WTC11 (cell line): ENCODE measurements at regions not wholly inside any gene's neighbourhood (a gene's known extent, or its start where the extent isn't known, plus 50 kb on each side); places are given as distances from the start of the nearest gene placed in this dataset.

Experiments
- ATAC-seq: fragments of 200-7000 bp; cut with Tn5 transposase; 2 replicates; pipeline ENCODE4 v1.10.0; 2021; ENCODE audit warnings: mild to moderate bottlenecking, moderate library complexity
- CTCF ChIA-PET: fragments of 300-600 bp; sonication (Branson Sonifier 250); formaldehyde crosslinking; loops from one replicate; lab custom pipeline; 2021; ENCODE audit warnings: antibody characterized with exemption; lab: Charles Lee
- POLR2A ChIA-PET: fragments of 350-600 bp; sonication (Branson Sonifier 250); formaldehyde crosslinking; loops from one replicate; lab custom pipeline; 2021; ENCODE audit warnings: antibody characterized with exemption; lab: Charles Lee
- DNase-seq: peaks from one replicate; pipeline ENCODE4 v3.0.0; 2021; ENCODE audit warnings: low spot score
- H3K27ac Mint-ChIP-seq: 2 replicates; pipeline ENCODE4 v1.8.0; 2021; ENCODE audit warnings: mixed read lengths
- H3K27me3 Mint-ChIP-seq: 2 replicates; pipeline ENCODE4 v1.8.0; 2021; ENCODE audit warnings: low read depth, mild to moderate bottlenecking, moderate library complexity, mixed read lengths
- H3K36me3 Mint-ChIP-seq: 2 replicates; pipeline ENCODE4 v1.8.0; 2021; ENCODE audit warnings: mixed read lengths
- H3K4me1 Mint-ChIP-seq: 2 replicates; pipeline ENCODE4 v1.8.0; 2022; ENCODE audit warnings: mixed read lengths
- H3K4me3 Mint-ChIP-seq: 2 replicates; pipeline ENCODE4 v1.8.0; 2021; ENCODE audit warnings: mild to moderate bottlenecking, moderate library complexity, mixed read lengths
- H3K9me3 Mint-ChIP-seq: 2 replicates; pipeline ENCODE4 v1.8.0; 2021; ENCODE audit warnings: mixed read lengths
- E2F5 ChIP-seq: sonication (generic); formaldehyde crosslinking; IDR thresholded peaks from 2 replicates; pipeline ENCODE4 v1.8.1; 2022; ENCODE audit warnings: mild to moderate bottlenecking, moderate library complexity, missing genetic modification reagents
- ELF4 ChIP-seq: sonication (generic); formaldehyde crosslinking; IDR thresholded peaks from 2 replicates; pipeline ENCODE4 v1.8.1; 2022; ENCODE audit warnings: low read depth, mild to moderate bottlenecking, moderate library complexity, missing genetic modification reagents
- ERG ChIP-seq: fragments of 250-450 bp; sonication (Bioruptor Pico); IDR thresholded peaks from 2 replicates; pipeline ENCODE4 v1.8.0; 2021; ENCODE audit warnings: mild to moderate bottlenecking
- ETV6 ChIP-seq: sonication (generic); formaldehyde crosslinking; IDR thresholded peaks from 2 replicates; pipeline ENCODE4 v1.8.1; 2022; ENCODE audit warnings: mild to moderate bottlenecking, missing genetic modification reagents
- FOXJ3 ChIP-seq: sonication (generic); formaldehyde crosslinking; IDR thresholded peaks from 2 replicates; pipeline ENCODE4 v1.9.0; 2021; ENCODE audit warnings: missing genetic modification reagents, mild to moderate bottlenecking, borderline replicate concordance
- JAZF1 ChIP-seq: fragments of 250-450 bp; sonication (Bioruptor Pico); IDR thresholded peaks from 2 replicates; pipeline ENCODE4 v1.9.0; 2021; ENCODE audit warnings: moderate library complexity, mild to moderate bottlenecking, inconsistent platforms
- KAT7 ChIP-seq: sonication (generic); formaldehyde crosslinking; IDR thresholded peaks from 2 replicates; pipeline ENCODE4 v1.8.1; 2023; ENCODE audit warnings: missing genetic modification reagents, mild to moderate bottlenecking, borderline replicate concordance
- NFATC4 ChIP-seq: fragments of 250-450 bp; sonication (Bioruptor Pico); IDR thresholded peaks from 2 replicates; pipeline ENCODE4 v1.9.0; 2021; ENCODE audit warnings: mild to moderate bottlenecking
- NFYB ChIP-seq: sonication (generic); formaldehyde crosslinking; conservative IDR thresholded peaks from 2 replicates; pipeline ENCODE4 v1.8.0; 2022; ENCODE audit warnings: low read depth, missing genetic modification reagents
- NR2C2 ChIP-seq: sonication (generic); formaldehyde crosslinking; IDR thresholded peaks from 2 replicates; pipeline ENCODE4 v1.8.0; 2022; ENCODE audit warnings: mild to moderate bottlenecking, missing genetic modification reagents
- NR3C1 ChIP-seq: sonication (generic); formaldehyde crosslinking; conservative IDR thresholded peaks from 2 replicates; pipeline ENCODE4 v1.8.1; 2023; ENCODE audit warnings: low read depth, mild to moderate bottlenecking, missing genetic modification reagents
- RELA ChIP-seq: sonication (generic); formaldehyde crosslinking; IDR thresholded peaks from 2 replicates; pipeline ENCODE4 v1.8.1; 2022; ENCODE audit warnings: missing genetic modification reagents, mild to moderate bottlenecking, borderline replicate concordance
- RORB ChIP-seq: fragments of 250-450 bp; sonication (Bioruptor Pico); IDR thresholded peaks from 2 replicates; pipeline ENCODE4 v1.9.0; 2021; ENCODE audit warnings: mild to moderate bottlenecking
- TEAD4 ChIP-seq: sonication (generic); formaldehyde crosslinking; IDR thresholded peaks from 2 replicates; pipeline ENCODE4 v1.8.0; 2022; ENCODE audit warnings: mild to moderate bottlenecking, missing genetic modification reagents
- TP53 ChIP-seq: sonication (generic); formaldehyde crosslinking; IDR thresholded peaks from 2 replicates; pipeline ENCODE4 v1.8.1; 2023; ENCODE audit warnings: mild to moderate bottlenecking, missing genetic modification reagents
- ZNF263 ChIP-seq: sonication (generic); formaldehyde crosslinking; IDR thresholded peaks from 2 replicates; pipeline ENCODE4 v1.8.1; 2022; ENCODE audit warnings: low read depth, mild to moderate bottlenecking, moderate library complexity, missing genetic modification reagents
- ZNF317 ChIP-seq: sonication (generic); formaldehyde crosslinking; IDR thresholded peaks from 2 replicates; pipeline ENCODE4 v1.8.1; 2023; ENCODE audit warnings: low read depth, mild to moderate bottlenecking, moderate library complexity, missing genetic modification reagents, borderline replicate concordance
- TF ChIP-seq, protein P1 (sequence below): sonication (generic); formaldehyde crosslinking; conservative IDR thresholded peaks from 2 replicates; pipeline ENCODE4 v1.8.1; 2022; ENCODE audit warnings: mild to moderate bottlenecking, missing genetic modification reagents
- TF ChIP-seq, protein P2 (sequence below): sonication (generic); formaldehyde crosslinking; IDR thresholded peaks from 2 replicates; pipeline ENCODE4 v1.8.0; 2022; ENCODE audit warnings: mild to moderate bottlenecking, missing genetic modification reagents
- TF ChIP-seq, protein P3 (sequence below): sonication (generic); formaldehyde crosslinking; IDR thresholded peaks from 2 replicates; pipeline ENCODE4 v1.8.0; 2023; ENCODE audit warnings: missing genetic modification reagents, mild to moderate bottlenecking, borderline replicate concordance
- TF ChIP-seq, protein P4 (sequence below): fragments of 200-600 bp; IDR thresholded peaks from 2 replicates; pipeline ENCODE4 v1.8.0; 2022; ENCODE audit warnings: antibody characterized with exemption

DNA sequence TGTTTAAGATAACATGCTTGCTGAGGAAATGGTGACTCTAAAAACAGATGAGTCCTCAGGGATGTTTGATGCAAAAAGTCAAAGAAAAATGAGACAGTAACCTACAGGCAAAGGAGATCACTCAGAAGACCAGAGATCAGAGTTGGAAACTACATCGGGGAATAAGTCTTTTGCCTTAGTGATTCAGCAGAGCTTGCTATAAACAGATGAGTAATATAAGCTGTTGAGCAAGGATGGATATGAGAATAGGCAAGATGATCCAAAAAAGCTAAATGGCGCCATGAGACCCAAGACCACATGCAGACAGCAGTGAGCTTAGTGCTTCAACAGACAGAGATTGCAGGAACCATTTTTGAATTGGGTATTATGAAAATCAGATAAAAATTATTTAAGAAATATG lies 168.6 kb downstream of the POSTN start:
- no peaks in the 10 kb centered on the region for H3K36me3 Mint-ChIP-seq
- H3K4me3 Mint-ChIP-seq: no peak overlapping the region
- H3K9me3 Mint-ChIP-seq: no peaks in the 10 kb centered on the region
- ATAC-seq (no peak), DNase-seq (no peak)
- CTCF ChIA-PET: no interaction called here
- TF ChIP-seq NR2C2 (CRISPR knock-in tag) (no peak), ELF4 (CRISPR knock-in tag) (no peak), E2F5 (CRISPR knock-in tag) (no peak), RORB (CRISPR knock-in tag) (no peak), KAT7 (CRISPR knock-in tag) (no peak), NR3C1 (CRISPR knock-in tag) (no peak), ERG (CRISPR knock-in tag) (no peak), JAZF1 (CRISPR knock-in tag) (no peak), ZNF263 (CRISPR knock-in tag) (no peak), NFATC4 (CRISPR knock-in tag) (no peak), ETV6 (no peak), NFYB (CRISPR knock-in tag) (no peak), TEAD4 (CRISPR knock-in tag) (no peak), RELA (CRISPR knock-in tag) (no peak)
- TF ChIP-seq, protein P1, sequence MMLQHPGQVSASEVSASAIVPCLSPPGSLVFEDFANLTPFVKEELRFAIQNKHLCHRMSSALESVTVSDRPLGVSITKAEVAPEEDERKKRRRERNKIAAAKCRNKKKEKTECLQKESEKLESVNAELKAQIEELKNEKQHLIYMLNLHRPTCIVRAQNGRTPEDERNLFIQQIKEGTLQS (CRISPR knock-in tag): no peak
- TF ChIP-seq, protein P2, sequence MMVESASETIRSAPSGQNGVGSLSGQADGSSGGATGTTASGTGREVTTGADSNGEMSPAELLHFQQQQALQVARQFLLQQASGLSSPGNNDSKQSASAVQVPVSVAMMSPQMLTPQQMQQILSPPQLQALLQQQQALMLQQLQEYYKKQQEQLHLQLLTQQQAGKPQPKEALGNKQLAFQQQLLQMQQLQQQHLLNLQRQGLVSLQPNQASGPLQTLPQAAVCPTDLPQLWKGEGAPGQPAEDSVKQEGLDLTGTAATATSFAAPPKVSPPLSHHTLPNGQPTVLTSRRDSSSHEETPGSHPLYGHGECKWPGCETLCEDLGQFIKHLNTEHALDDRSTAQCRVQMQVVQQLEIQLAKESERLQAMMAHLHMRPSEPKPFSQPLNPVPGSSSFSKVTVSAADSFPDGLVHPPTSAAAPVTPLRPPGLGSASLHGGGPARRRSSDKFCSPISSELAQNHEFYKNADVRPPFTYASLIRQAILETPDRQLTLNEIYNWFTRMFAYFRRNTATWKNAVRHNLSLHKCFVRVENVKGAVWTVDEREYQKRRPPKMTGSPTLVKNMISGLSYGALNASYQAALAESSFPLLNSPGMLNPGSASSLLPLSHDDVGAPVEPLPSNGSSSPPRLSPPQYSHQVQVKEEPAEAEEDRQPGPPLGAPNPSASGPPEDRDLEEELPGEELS (CRISPR knock-in tag): no peak
- TF ChIP-seq, all 79 proteins: peak for 0
- Mint-ChIP-seq H3K4me1 (no peaks in the 10 kb centered on the region), H3K27ac (no peak overlapping the region), H3K27me3 (no peaks in the 10 kb centered on the region)
- POLR2A ChIA-PET: no interaction called here

DNA sequence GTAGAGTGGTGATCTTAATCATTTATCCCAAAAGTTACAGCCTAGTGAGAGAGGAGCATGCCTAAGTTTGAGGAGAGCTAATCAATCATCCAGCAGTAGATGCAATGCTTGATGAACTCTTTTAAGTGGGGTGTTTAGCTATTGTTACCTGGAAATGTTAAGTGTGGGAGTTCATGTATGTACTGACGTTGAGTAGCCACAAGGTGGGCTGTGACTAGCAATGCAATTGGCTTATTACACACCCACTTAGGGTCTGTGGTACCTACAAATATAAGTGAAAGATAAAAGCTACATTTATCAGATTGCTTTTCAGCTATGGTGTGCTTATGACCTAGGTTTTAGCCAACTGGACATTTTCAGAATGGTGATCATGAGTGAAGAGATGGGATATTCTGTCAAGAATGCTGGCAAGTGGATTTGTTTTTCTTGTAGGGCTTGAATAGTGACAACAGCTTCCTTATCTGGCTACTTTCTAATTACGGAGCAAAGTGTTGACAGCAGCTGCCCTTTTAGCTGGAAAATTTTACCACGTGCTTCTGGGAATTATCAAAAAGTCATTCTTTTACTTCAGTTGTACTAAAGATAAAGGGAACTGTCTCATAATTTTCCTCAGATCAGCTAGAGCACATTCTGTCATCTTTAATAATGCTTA lies 170.6 kb downstream of the POSTN start:
- H3K9me3 Mint-ChIP-seq: no peaks in the 10 kb centered on the region

More for the DNA sequence above, 170.6 kb downstream of the POSTN start:
- CTCF ChIA-PET: interaction anchor here (0.6 to 1.1 kb wide), 4 partner anchors 14 to 1154 kb away, joined by 3 to 5 read pairs (median 3); no protein-coding TSS in a partner anchor
- POLR2A ChIA-PET: interaction anchor here (0.6 kb wide), 1 partner anchor 118 kb away, joined by 3 read pairs; no protein-coding TSS in a partner anchor
- Mint-ChIP-seq H3K27me3 (no peaks in the 10 kb centered on the region), H3K36me3 (no peaks in the 10 kb centered on the region)
- DNase-seq (no peak), ATAC-seq (peak; percentile 92)
- TF ChIP-seq ZNF317 (CRISPR knock-in tag) (no peak), RORB (CRISPR knock-in tag) (no peak), FOXJ3 (no peak), KAT7 (CRISPR knock-in tag) (no peak), TP53 (no peak), TEAD4 (CRISPR knock-in tag) (no peak)
- TF ChIP-seq, protein P3, sequence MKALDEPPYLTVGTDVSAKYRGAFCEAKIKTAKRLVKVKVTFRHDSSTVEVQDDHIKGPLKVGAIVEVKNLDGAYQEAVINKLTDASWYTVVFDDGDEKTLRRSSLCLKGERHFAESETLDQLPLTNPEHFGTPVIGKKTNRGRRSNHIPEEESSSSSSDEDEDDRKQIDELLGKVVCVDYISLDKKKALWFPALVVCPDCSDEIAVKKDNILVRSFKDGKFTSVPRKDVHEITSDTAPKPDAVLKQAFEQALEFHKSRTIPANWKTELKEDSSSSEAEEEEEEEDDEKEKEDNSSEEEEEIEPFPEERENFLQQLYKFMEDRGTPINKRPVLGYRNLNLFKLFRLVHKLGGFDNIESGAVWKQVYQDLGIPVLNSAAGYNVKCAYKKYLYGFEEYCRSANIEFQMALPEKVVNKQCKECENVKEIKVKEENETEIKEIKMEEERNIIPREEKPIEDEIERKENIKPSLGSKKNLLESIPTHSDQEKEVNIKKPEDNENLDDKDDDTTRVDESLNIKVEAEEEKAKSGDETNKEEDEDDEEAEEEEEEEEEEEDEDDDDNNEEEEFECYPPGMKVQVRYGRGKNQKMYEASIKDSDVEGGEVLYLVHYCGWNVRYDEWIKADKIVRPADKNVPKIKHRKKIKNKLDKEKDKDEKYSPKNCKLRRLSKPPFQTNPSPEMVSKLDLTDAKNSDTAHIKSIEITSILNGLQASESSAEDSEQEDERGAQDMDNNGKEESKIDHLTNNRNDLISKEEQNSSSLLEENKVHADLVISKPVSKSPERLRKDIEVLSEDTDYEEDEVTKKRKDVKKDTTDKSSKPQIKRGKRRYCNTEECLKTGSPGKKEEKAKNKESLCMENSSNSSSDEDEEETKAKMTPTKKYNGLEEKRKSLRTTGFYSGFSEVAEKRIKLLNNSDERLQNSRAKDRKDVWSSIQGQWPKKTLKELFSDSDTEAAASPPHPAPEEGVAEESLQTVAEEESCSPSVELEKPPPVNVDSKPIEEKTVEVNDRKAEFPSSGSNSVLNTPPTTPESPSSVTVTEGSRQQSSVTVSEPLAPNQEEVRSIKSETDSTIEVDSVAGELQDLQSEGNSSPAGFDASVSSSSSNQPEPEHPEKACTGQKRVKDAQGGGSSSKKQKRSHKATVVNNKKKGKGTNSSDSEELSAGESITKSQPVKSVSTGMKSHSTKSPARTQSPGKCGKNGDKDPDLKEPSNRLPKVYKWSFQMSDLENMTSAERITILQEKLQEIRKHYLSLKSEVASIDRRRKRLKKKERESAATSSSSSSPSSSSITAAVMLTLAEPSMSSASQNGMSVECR (CRISPR knock-in tag): no peak
- TF ChIP-seq, protein P4, sequence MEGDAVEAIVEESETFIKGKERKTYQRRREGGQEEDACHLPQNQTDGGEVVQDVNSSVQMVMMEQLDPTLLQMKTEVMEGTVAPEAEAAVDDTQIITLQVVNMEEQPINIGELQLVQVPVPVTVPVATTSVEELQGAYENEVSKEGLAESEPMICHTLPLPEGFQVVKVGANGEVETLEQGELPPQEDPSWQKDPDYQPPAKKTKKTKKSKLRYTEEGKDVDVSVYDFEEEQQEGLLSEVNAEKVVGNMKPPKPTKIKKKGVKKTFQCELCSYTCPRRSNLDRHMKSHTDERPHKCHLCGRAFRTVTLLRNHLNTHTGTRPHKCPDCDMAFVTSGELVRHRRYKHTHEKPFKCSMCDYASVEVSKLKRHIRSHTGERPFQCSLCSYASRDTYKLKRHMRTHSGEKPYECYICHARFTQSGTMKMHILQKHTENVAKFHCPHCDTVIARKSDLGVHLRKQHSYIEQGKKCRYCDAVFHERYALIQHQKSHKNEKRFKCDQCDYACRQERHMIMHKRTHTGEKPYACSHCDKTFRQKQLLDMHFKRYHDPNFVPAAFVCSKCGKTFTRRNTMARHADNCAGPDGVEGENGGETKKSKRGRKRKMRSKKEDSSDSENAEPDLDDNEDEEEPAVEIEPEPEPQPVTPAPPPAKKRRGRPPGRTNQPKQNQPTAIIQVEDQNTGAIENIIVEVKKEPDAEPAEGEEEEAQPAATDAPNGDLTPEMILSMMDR: no peak
- TF ChIP-seq, all 79 proteins: peak for 0
- Mint-ChIP-seq H3K27ac (no peak overlapping the region), H3K4me3 (no peak overlapping the region), H3K4me1 (no peaks in the 10 kb centered on the region)
